Neutrophil (primary cell): ENCODE measurements at regions not wholly inside any gene's neighbourhood (a gene's known extent, or its start where the extent isn't known, plus 50 kb on each side); places are given as distances from the start of the nearest gene placed in this dataset.

Experiments
- H3K27ac ChIP-seq: fragments of 200-600 bp; sonication (generic); 2 replicates; pipeline ENCODE4 v1.5.1; 2016; ENCODE audit warnings: mild to moderate bottlenecking, moderate library complexity
- H3K27me3 ChIP-seq: fragments of 200-600 bp; sonication (generic); 2 replicates; pipeline ENCODE4 v1.6.0; 2016; ENCODE audit warnings: mild to moderate bottlenecking
- H3K36me3 ChIP-seq: fragments of 200-600 bp; sonication (generic); 2 replicates; pipeline ENCODE4 v1.5.1; 2017
- H3K4me1 ChIP-seq, 2 experiments: fragments of 200-600 bp in 1 of 2; sonication (generic) in 1 of 2; 1 replicate in 1 of 2; 2 replicates in 1 of 2; pipeline versions ENCODE4 v1.5.1 to v1.6.1; 2013 to 2016; ENCODE audit warnings: low read depth in 1 of 2, low read length in 1 of 2, mild to moderate bottlenecking in 1 of 2, moderate library complexity in 1 of 2; ENCODE audit not compliant: control insufficient read depth in 1 of 2, insufficient read depth in 1 of 2
- H3K4me3 ChIP-seq, 2 experiments: fragments of 200-600 bp in 1 of 2; sonication (generic) in 1 of 2; 1 replicate in 1 of 2; 2 replicates in 1 of 2; pipeline ENCODE4 v1.5.1; 2013 to 2016; ENCODE audit warnings: low read depth in 1 of 2, low read length in 1 of 2, mild to moderate bottlenecking in 1 of 2, moderate library complexity in 1 of 2
- H3K9me3 ChIP-seq: fragments of 200-600 bp; sonication (generic); 2 replicates; pipeline ENCODE4 v1.5.1; 2016
- CTCF ChIP-seq: fragments of 200-600 bp; sonication (generic); IDR thresholded peaks from 2 replicates; pipeline ENCODE4 v1.5.1; 2016; ENCODE audit warnings: antibody characterized with exemption

- no peaks in the 10 kb centered on the region for H3K4me1 ChIP-seq
- H3K4me3 ChIP-seq = no peak overlapping the region
- H3K27ac ChIP-seq = no peak overlapping the region
- no peaks in the 10 kb centered on the region for H3K27me3 ChIP-seq
- no peak for TF ChIP-seq CTCF
- no peaks in the 10 kb centered on the region for H3K9me3 ChIP-seq
- no peaks in the 10 kb centered on the region for H3K36me3 ChIP-seq
Measured at GRCh38 chr5:125152044-125152443, 405.6 kb upstream of the ZNF608 start.

- no peaks in the 10 kb centered on the region for H3K36me3 ChIP-seq
- no peak overlapping the region for H3K4me3 ChIP-seq
- no peaks in the 10 kb centered on the region for H3K27me3 ChIP-seq
- TF ChIP-seq CTCF = no peak
- H3K27ac ChIP-seq = no peak overlapping the region
- H3K9me3 ChIP-seq = no peaks in the 10 kb centered on the region
- no peaks in the 10 kb centered on the region for H3K4me1 ChIP-seq
Measured at GRCh38 chr5:125152461-125153189, 406.2 kb upstream of the ZNF608 start.

- H3K9me3 ChIP-seq = no peaks in the 10 kb centered on the region
- TF ChIP-seq CTCF = no peak
- H3K27me3 ChIP-seq = no peaks in the 10 kb centered on the region
- H3K4me3 ChIP-seq = no peak overlapping the region
- H3K36me3 ChIP-seq = no peaks in the 10 kb centered on the region
- H3K27ac ChIP-seq = no peak overlapping the region
- no peaks in the 10 kb centered on the region for H3K4me1 ChIP-seq
Measured at GRCh38 chr5:125153231-125153630, 406.8 kb upstream of the ZNF608 start.

- Histone ChIP-seq H3K36me3 (no peaks in the 10 kb centered on the region), H3K27me3 (no peaks in the 10 kb centered on the region), H3K4me3 (no peak overlapping the region), H3K9me3 (no peaks in the 10 kb centered on the region), H3K4me1 (no peaks in the 10 kb centered on the region), H3K27ac (no peak overlapping the region)
- TF ChIP-seq CTCF = no peak
Measured at GRCh38 chr5:125154301-125155110, 408.1 kb upstream of the ZNF608 start.

- no peak overlapping the region for H3K4me3 ChIP-seq
- no peak overlapping the region for H3K27ac ChIP-seq
- no peak for TF ChIP-seq CTCF
- no peaks in the 10 kb centered on the region for H3K4me1 ChIP-seq
- H3K36me3 ChIP-seq = no peaks in the 10 kb centered on the region
- no peaks in the 10 kb centered on the region for H3K27me3 ChIP-seq
- H3K9me3 ChIP-seq = no peaks in the 10 kb centered on the region
Measured at GRCh38 chr5:125160787-125161502, 414.5 kb upstream of the ZNF608 start.
